Neural crest cell (in vitro differentiated cells): ENCODE measurements at regions not wholly inside any gene's neighbourhood (a gene's known extent, or its start where the extent isn't known, plus 50 kb on each side); places are given as distances from the start of the nearest gene placed in this dataset.

Experiments
- DNase-seq: peaks from one replicate; pipeline ENCODE4 v3.0.0; 2021; ENCODE audit warnings: low read depth, mixed read lengths, low spot score
- H3K27ac Mint-ChIP-seq: one replicate; pipeline ENCODE4 v1.8.0; 2021; ENCODE audit warnings: mild to moderate bottlenecking, mixed read lengths; ENCODE audit not compliant: unreplicated experiment
- H3K27me3 Mint-ChIP-seq: 2 replicates; pipeline ENCODE4 v1.8.0; 2021; ENCODE audit warnings: low read depth, mild to moderate bottlenecking, mixed read lengths
- H3K36me3 Mint-ChIP-seq: 2 replicates; pipeline ENCODE4 v1.8.0; 2021; ENCODE audit warnings: low read depth, mild to moderate bottlenecking, mixed read lengths
- H3K4me1 Mint-ChIP-seq: 2 replicates; pipeline ENCODE4 v1.8.0; 2021; ENCODE audit warnings: mixed read lengths
- H3K4me3 Mint-ChIP-seq: one replicate; pipeline ENCODE4 v1.8.0; 2021; ENCODE audit warnings: mild to moderate bottlenecking, mixed read lengths
- H3K9me3 Mint-ChIP-seq: 2 replicates; pipeline ENCODE4 v1.8.0; 2021; ENCODE audit warnings: mixed read lengths
- TF ChIP-seq, protein P1 (sequence below): fragments of 200-600 bp; sonication (generic); conservative IDR thresholded peaks from 2 replicates; pipeline ENCODE4 v1.5.0; 2021; ENCODE audit warnings: antibody characterized with exemption, mild to moderate bottlenecking

GRCh38 chr4:156182269-156182668 lies 228.6 kb upstream of the CTSO start:
- Mint-ChIP-seq H3K9me3 (no peaks in the 10 kb centered on the region), H3K27ac (no peak overlapping the region), H3K4me3 (no peak overlapping the region), H3K36me3 (no peaks in the 10 kb centered on the region), H3K4me1 (no peaks in the 10 kb centered on the region), H3K27me3 (no peaks in the 10 kb centered on the region)
- no peak for DNase-seq
- TF ChIP-seq, protein P1, sequence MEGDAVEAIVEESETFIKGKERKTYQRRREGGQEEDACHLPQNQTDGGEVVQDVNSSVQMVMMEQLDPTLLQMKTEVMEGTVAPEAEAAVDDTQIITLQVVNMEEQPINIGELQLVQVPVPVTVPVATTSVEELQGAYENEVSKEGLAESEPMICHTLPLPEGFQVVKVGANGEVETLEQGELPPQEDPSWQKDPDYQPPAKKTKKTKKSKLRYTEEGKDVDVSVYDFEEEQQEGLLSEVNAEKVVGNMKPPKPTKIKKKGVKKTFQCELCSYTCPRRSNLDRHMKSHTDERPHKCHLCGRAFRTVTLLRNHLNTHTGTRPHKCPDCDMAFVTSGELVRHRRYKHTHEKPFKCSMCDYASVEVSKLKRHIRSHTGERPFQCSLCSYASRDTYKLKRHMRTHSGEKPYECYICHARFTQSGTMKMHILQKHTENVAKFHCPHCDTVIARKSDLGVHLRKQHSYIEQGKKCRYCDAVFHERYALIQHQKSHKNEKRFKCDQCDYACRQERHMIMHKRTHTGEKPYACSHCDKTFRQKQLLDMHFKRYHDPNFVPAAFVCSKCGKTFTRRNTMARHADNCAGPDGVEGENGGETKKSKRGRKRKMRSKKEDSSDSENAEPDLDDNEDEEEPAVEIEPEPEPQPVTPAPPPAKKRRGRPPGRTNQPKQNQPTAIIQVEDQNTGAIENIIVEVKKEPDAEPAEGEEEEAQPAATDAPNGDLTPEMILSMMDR = no peak

DNA sequence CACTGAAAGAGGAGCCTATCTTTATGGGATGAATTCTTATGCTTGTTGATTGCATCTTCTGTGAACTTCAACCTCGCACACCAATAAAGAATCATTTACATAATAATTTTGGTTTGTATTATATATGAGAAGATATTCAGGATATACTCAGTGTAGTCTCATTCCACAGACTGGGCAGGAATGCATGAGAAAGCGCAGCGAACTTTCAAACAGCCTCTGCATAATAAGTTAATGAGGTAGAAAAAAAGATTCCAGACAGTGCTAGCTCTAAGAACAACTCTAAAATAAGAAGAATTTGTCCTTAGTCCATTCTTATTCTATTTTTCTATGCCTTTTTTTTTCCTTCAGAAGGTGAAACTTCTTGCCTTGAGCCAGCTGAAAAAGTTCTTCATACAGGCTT lies 224.3 kb upstream of the CTSO start:
- Mint-ChIP-seq H3K4me3 (no peak overlapping the region), H3K4me1 (peaks cover 11% of the 10 kb centered on the region), H3K9me3 (peaks cover 3% of the 10 kb centered on the region), H3K36me3 (no peaks in the 10 kb centered on the region), H3K27me3 (no peaks in the 10 kb centered on the region), H3K27ac (no peak overlapping the region)
- no peak for DNase-seq
- TF ChIP-seq, protein P1 = no peak

DNA sequence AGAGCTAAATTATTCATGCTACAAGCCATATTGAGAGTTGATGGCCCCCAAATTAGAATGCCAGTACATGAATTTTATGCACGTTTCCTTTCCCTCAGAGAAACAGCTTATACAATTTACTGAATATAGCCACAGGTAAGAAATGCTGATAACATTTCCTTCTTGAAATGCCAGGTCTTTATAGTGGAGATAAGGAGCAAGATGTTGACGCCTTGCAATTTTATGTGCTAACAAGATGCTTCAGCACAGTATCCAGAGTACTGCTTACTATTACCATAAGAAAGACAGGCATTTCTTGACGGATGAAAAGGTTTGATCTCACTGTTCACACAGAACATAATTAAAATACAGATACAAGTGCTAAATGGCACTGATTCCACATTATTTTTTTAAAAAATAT lies 223.2 kb upstream of the CTSO start:
- Mint-ChIP-seq H3K9me3 (peaks cover 3% of the 10 kb centered on the region), H3K27ac (no peak overlapping the region), H3K4me3 (no peak overlapping the region), H3K4me1 (peaks cover 11% of the 10 kb centered on the region), H3K27me3 (no peaks in the 10 kb centered on the region), H3K36me3 (no peaks in the 10 kb centered on the region)
- DNase-seq = no peak
- TF ChIP-seq, protein P1 = no peak

DNA sequence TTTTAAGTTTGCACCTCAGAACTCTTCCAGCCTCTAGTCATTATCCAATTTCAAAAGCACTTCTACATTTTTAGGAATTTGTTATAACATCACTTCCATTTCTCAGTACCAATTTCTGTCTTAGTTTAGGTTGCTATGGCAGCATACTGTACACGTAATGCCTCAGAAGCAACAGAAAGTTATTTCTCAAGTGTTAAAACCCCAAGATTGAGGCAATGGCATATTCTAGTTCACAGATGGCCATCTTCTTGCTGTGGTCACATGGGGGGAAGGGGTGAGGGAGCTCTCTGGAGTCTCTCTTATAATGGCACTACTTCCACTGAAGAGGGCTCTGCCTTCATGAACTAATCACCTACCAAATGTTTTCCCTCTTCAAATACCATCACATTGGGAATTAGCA lies 220.3 kb upstream of the CTSO start:
- Mint-ChIP-seq H3K27ac (no peak overlapping the region), H3K9me3 (peaks cover 3% of the 10 kb centered on the region), H3K4me3 (no peak overlapping the region), H3K27me3 (no peaks in the 10 kb centered on the region), H3K4me1 (peaks cover 15% of the 10 kb centered on the region), H3K36me3 (no peaks in the 10 kb centered on the region)
- TF ChIP-seq, protein P1 = no peak
- no peak for DNase-seq

GRCh38 chr4:156173486-156173885 lies 219.8 kb upstream of the CTSO start:
- Mint-ChIP-seq H3K27ac (no peak overlapping the region), H3K4me3 (no peak overlapping the region), H3K27me3 (no peaks in the 10 kb centered on the region), H3K36me3 (no peaks in the 10 kb centered on the region), H3K9me3 (peaks cover 3% of the 10 kb centered on the region), H3K4me1 (peaks cover 15% of the 10 kb centered on the region)
- no peak for DNase-seq
- TF ChIP-seq, protein P1 = no peak

GRCh38 chr4:156169861-156170260 lies 216.2 kb upstream of the CTSO start:
- Mint-ChIP-seq H3K27ac (no peak overlapping the region), H3K9me3 (peaks cover 3% of the 10 kb centered on the region), H3K36me3 (no peaks in the 10 kb centered on the region), H3K4me3 (no peak overlapping the region), H3K4me1 (peaks cover 5% of the 10 kb centered on the region), H3K27me3 (no peaks in the 10 kb centered on the region)
- DNase-seq = no peak
- TF ChIP-seq, protein P1 = no peak
